IMR-90 (cell line): ENCODE measurements at regions not wholly inside any gene's neighbourhood (a gene's known extent, or its start where the extent isn't known, plus 50 kb on each side); places are given as distances from the start of the nearest gene placed in this dataset.

Source experiments
- ATAC-seq: fragments of 200-7000 bp; cut with Tn5 transposase; 2 replicates; pipeline ENCODE4 v1.9.1; 2020; ENCODE audit warnings: low read depth, mild to moderate bottlenecking, moderate library complexity
- BruUV-seq: library from RNA; stranded (reverse); fragments of 400-500 nt; replicated peaks from 2 replicates; lab custom pipeline; 2021; lab: Mats Ljungman, UMichigan
- CTCF ChIA-PET: fragments of 300-600 bp; formaldehyde crosslinking; extraction: SDS; loops from one replicate; lab custom pipeline; 2021; ENCODE audit warnings: antibody characterized with exemption; lab: Yijun Ruan, JAX
- POLR2A ChIA-PET: fragments of 300-600 bp; sonication (Branson Sonifier 250); formaldehyde crosslinking; loops from one replicate; lab custom pipeline; 2022; ENCODE audit warnings: antibody characterized with exemption; ENCODE audit not compliant: unreplicated experiment; lab: Charles Lee
- DNase-seq: peaks from one replicate; pipeline ENCODE4 v3.0.0; 2013
- H2AFZ ChIP-seq: replicated peaks from 2 replicates; pipeline ENCODE3; 2013; ENCODE audit warnings: low read length, mild to moderate bottlenecking; ENCODE audit not compliant: poor library complexity
- H2AK5ac ChIP-seq: 2 replicates; pipeline ENCODE4 v1.6.1; 2013; ENCODE audit warnings: low read depth, low read length, inconsistent platforms
- H2AK9ac ChIP-seq: replicated peaks from 2 replicates; pipeline ENCODE3; 2013; ENCODE audit warnings: mild to moderate bottlenecking, low read depth, low read length, moderate library complexity; ENCODE audit not compliant: poor library complexity
- H2BK120ac ChIP-seq: 2 replicates; pipeline ENCODE4 v1.6.1; 2013; ENCODE audit warnings: low read depth, low read length, inconsistent platforms
- H2BK15ac ChIP-seq: 3 replicates; pipeline ENCODE4 v1.6.1; 2013; ENCODE audit warnings: low read depth, low read length, inconsistent platforms
- H2BK20ac ChIP-seq: 2 replicates; pipeline ENCODE4 v1.6.1; 2013; ENCODE audit warnings: low read depth, mild to moderate bottlenecking, inconsistent platforms, low read length, moderate library complexity
- H2BK5ac ChIP-seq: 2 replicates; pipeline ENCODE4 v1.6.1; 2013; ENCODE audit warnings: mild to moderate bottlenecking, low read depth, low read length, inconsistent platforms; ENCODE audit not compliant: poor library complexity, severe bottlenecking
- H3K14ac ChIP-seq: replicated peaks from 2 replicates; pipeline ENCODE4 v1.6.1; 2013; ENCODE audit warnings: low read depth, low read length, inconsistent platforms
- H3K18ac ChIP-seq: 2 replicates; pipeline ENCODE4 v1.6.1; 2013; ENCODE audit warnings: low read depth, low read length, control low read depth
- H3K23ac ChIP-seq: 2 replicates; pipeline ENCODE4 v1.6.1; 2013; ENCODE audit warnings: low read depth, low read length, inconsistent platforms
- H3K27ac ChIP-seq: 2 replicates; pipeline ENCODE4 v1.5.1; 2013; ENCODE audit warnings: mild to moderate bottlenecking, control low read depth, low read length; ENCODE audit not compliant: insufficient read depth
- H3K27me3 ChIP-seq: 2 replicates; pipeline ENCODE4 v1.6.1; 2013; ENCODE audit warnings: low read length; ENCODE audit not compliant: control insufficient read depth, insufficient read depth
- H3K36me3 ChIP-seq: 2 replicates; pipeline ENCODE4 v1.6.1; 2013; ENCODE audit warnings: low read length, mixed read lengths; ENCODE audit not compliant: control insufficient read depth, insufficient read depth
- H3K4ac ChIP-seq: 2 replicates; pipeline ENCODE4 v1.6.1; 2013; ENCODE audit warnings: low read depth, low read length, inconsistent platforms
- H3K4me1 ChIP-seq: 2 replicates; pipeline ENCODE4 v1.6.1; 2013; ENCODE audit warnings: low read length, mixed read lengths; ENCODE audit not compliant: control insufficient read depth, insufficient read depth
- H3K4me2 ChIP-seq: 2 replicates; pipeline ENCODE4 v1.6.1; 2013; ENCODE audit warnings: low read depth, mild to moderate bottlenecking, control low read depth, low read length, moderate library complexity
- H3K4me3 ChIP-seq: 2 replicates; pipeline ENCODE4 v1.5.1; 2013; ENCODE audit warnings: low read depth, mild to moderate bottlenecking, control low read depth, low read length, moderate library complexity; ENCODE audit not compliant: insufficient read depth
- H3K56ac ChIP-seq: 2 replicates; pipeline ENCODE4 v1.6.1; 2013; ENCODE audit warnings: low read length, inconsistent platforms; ENCODE audit not compliant: insufficient read depth; ENCODE audit errors: extremely low read depth
- H3K79me1 ChIP-seq, 2 experiments: 2 replicates each; pipeline ENCODE4 v1.6.1; 2013; ENCODE audit warnings: low read length in 2 of 2, inconsistent platforms in 1 of 2, low read depth in 1 of 2
- H3K9ac ChIP-seq: 2 replicates; pipeline ENCODE4 v1.6.1; 2013; ENCODE audit warnings: low read depth, low read length, control low read depth
- H3K9me1 ChIP-seq: 2 replicates; pipeline ENCODE4 v1.6.1; 2013; ENCODE audit warnings: low read length, inconsistent platforms; ENCODE audit not compliant: insufficient read depth
- H3K9me3 ChIP-seq: 2 replicates; pipeline ENCODE4 v1.6.1; 2013; ENCODE audit warnings: low read length; ENCODE audit not compliant: control insufficient read depth, insufficient read depth
- H4K20me1 ChIP-seq: 2 replicates; pipeline ENCODE4 v1.6.1; 2013; ENCODE audit warnings: low read length, inconsistent platforms; ENCODE audit not compliant: insufficient read depth
- H4K5ac ChIP-seq: 2 replicates; pipeline ENCODE4 v1.6.1; 2013; ENCODE audit warnings: mild to moderate bottlenecking, low read depth, low read length, control low read depth
- H4K8ac ChIP-seq, 2 experiments: 2 replicates each; pipeline ENCODE4 v1.6.1; 2013; ENCODE audit warnings: low read depth in 2 of 2, low read length in 2 of 2, control low read depth in 1 of 2, inconsistent platforms in 1 of 2
- H4K91ac ChIP-seq: 2 replicates; pipeline ENCODE4 v1.6.1; 2013; ENCODE audit warnings: low read depth, low read length, inconsistent platforms; ENCODE audit not compliant: insufficient read depth
- BHLHE40 ChIP-seq: fragments of 150-350 bp; IDR thresholded peaks from 2 replicates; pipeline ENCODE4 v1.6.1; 2016; ENCODE audit warnings: mild to moderate bottlenecking, low read depth, low read length
- CEBPB ChIP-seq: IDR thresholded peaks from 2 replicates; pipeline ENCODE4 v1.6.1; 2012; ENCODE audit warnings: low read depth, low read length, improper control_type of control experiment
- CHD1 ChIP-seq: IDR thresholded peaks from 2 replicates; pipeline ENCODE4 v1.6.1; 2012; ENCODE audit warnings: low read depth, low read length, improper control_type of control experiment
- CTCF ChIP-seq: conservative IDR thresholded peaks from 2 replicates; pipeline ENCODE4 v1.5.1; 2012; ENCODE audit warnings: mild to moderate bottlenecking, low read depth, low read length, improper control_type of control experiment
- ELK1 ChIP-seq: fragments of 150-350 bp; IDR thresholded peaks from 2 replicates; pipeline ENCODE4 v1.6.1; 2016; ENCODE audit warnings: low read depth, mild to moderate bottlenecking, low read length, moderate library complexity, borderline replicate concordance
- FOS ChIP-seq: fragments of 150-350 bp; IDR thresholded peaks from 2 replicates; pipeline ENCODE4 v1.6.1; 2016; ENCODE audit warnings: low read depth, low read length
- MAFK ChIP-seq: IDR thresholded peaks from 2 replicates; pipeline ENCODE4 v1.6.1; 2012; ENCODE audit warnings: low read depth, low read length, improper control_type of control experiment
- MAZ ChIP-seq: IDR thresholded peaks from 2 replicates; pipeline ENCODE4 v1.6.1; 2012; ENCODE audit warnings: low read depth, mild to moderate bottlenecking, low read length, improper control_type of control experiment, moderate library complexity, borderline replicate concordance
- MXI1 ChIP-seq: IDR thresholded peaks from 2 replicates; pipeline ENCODE4 v1.6.1; 2012; ENCODE audit warnings: low read depth, mild to moderate bottlenecking, low read length, moderate library complexity, borderline replicate concordance
- NFE2L2 ChIP-seq: fragments of 150-350 bp; IDR thresholded peaks from 2 replicates; pipeline ENCODE4 v1.6.1; 2016; ENCODE audit warnings: low read depth, mild to moderate bottlenecking, low read length
- POLR2A ChIP-seq: IDR thresholded peaks from 2 replicates; pipeline ENCODE4 v1.6.1; 2012; ENCODE audit warnings: mild to moderate bottlenecking, low read depth, low read length
- RAD21 ChIP-seq: IDR thresholded peaks from 2 replicates; pipeline ENCODE4 v1.6.1; 2012; ENCODE audit warnings: low read length, improper control_type of control experiment
- RCOR1 ChIP-seq: IDR thresholded peaks from 2 replicates; pipeline ENCODE4 v1.6.1; 2012; ENCODE audit warnings: mild to moderate bottlenecking, low read length, improper control_type of control experiment; ENCODE audit not compliant: insufficient replicate concordance
- RFX5 ChIP-seq: IDR thresholded peaks from 2 replicates; pipeline ENCODE4 v1.8.0; 2012; ENCODE audit warnings: low read depth, mild to moderate bottlenecking, low read length, moderate library complexity
- SMC3 ChIP-seq: fragments of 150-350 bp; IDR thresholded peaks from 2 replicates; pipeline ENCODE4 v1.6.1; 2016; ENCODE audit warnings: low read depth, mild to moderate bottlenecking, antibody characterized with exemption, low read length, moderate library complexity
- USF2 ChIP-seq: fragments of 150-350 bp; IDR thresholded peaks from 2 replicates; pipeline ENCODE4 v1.6.1; 2017; ENCODE audit warnings: mild to moderate bottlenecking, antibody characterized with exemption, low read length, low read depth
- WGBS, 2 experiments: methylation state at CpG; one replicate each; pipeline versions ENCODE4 v1.1.5 to v1.1.7; 2013; ENCODE audit warnings: missing lambda C conversion rate in 2 of 2; ENCODE audit not compliant: insufficient read length in 1 of 2; ENCODE audit errors: extremely low coverage in 2 of 2; 5-methylcytosine and 5-hydroxymethylcytosine counted together
- dilution Hi-C: fragments of 300-500 bp; cut with HindIII; formaldehyde crosslinking; loops from one replicate; pipeline ENCODE4 v1.14.3; 2018; ENCODE audit warnings: low sequenced_read_pairs; ENCODE audit not compliant: unreplicated experiment
- in situ Hi-C: fragments of 300-500 bp; cut with MboI; formaldehyde crosslinking; loops from 3 replicates; pipeline ENCODE4 v1.14.3; 2019; ENCODE audit warnings: low sequenced_read_pairs, inconsistent platforms, mixed read lengths
- intact Hi-C: fragments of 100-400 bp; cut with micrococcal nuclease; formaldehyde crosslinking; loops from 2 replicates; pipeline ENCODE4 v1.10.0; 2022

- intact Hi-C loops (loop anchor here (5.0 kb wide), 1 partner anchor 40 kb away; no protein-coding TSS in a partner anchor), in situ Hi-C loops (no loop called here), dilution Hi-C loops (no loop called here)
- Histone ChIP-seq H2AK5ac (no peak overlapping the region), H4K8ac (no peak overlapping the region), H3K4me1 (peaks cover 5% of the 10 kb centered on the region), H3K4me2 (no peak overlapping the region), H3K56ac (no peak overlapping the region), H2BK20ac (no peak overlapping the region), H4K91ac (no peak overlapping the region), H3K9me3 (no peaks in the 10 kb centered on the region), H2BK15ac (no peak overlapping the region), H3K27ac (no peak overlapping the region), H3K27me3 (no peaks in the 10 kb centered on the region), H2AK9ac (no peak overlapping the region), H3K79me1 (no peaks in the 10 kb centered on the region), H3K4me3 (no peak overlapping the region), H2AFZ (no peak overlapping the region), H3K9me1 (no peaks in the 10 kb centered on the region), H3K14ac (no peak overlapping the region), H4K5ac (no peak overlapping the region), H3K23ac (no peak overlapping the region), H3K9ac (no peak overlapping the region), H3K4ac (no peak overlapping the region), H2BK120ac (no peak overlapping the region), H4K20me1 (no peaks in the 10 kb centered on the region), H2BK5ac (no peak overlapping the region), H3K18ac (no peak overlapping the region), H3K36me3 (no peaks in the 10 kb centered on the region)
- TF ChIP-seq MXI1 (no peak), BHLHE40 (no peak), NFE2L2 (no peak), RFX5 (no peak), RAD21 (no peak), USF2 (no peak), ELK1 (no peak), CTCF (no peak), MAZ (no peak), SMC3 (no peak), FOS (no peak), CHD1 (no peak), MAFK (no peak), POLR2A (no peak), RCOR1 (no peak), CEBPB (no peak)
- ATAC-seq (no peak), DNase-seq (no peak)
- WGBS, 2 experiments = no CpG with 5 or more reads among the region's 2 CpGs
- no TSS peak for BruUV-seq
- POLR2A ChIA-PET = no interaction called here
- CTCF ChIA-PET = no interaction called here
These were observed 262.5 kb upstream of the GNAI1 start for GRCh38 chr7:79872176-79872575.
